Hepatocyte (in vitro differentiated cells): ENCODE measurements at regions not wholly inside any gene's neighbourhood (a gene's known extent, or its start where the extent isn't known, plus 50 kb on each side); places are given as distances from the start of the nearest gene placed in this dataset.
"Not testable (repeated sequence)": the region's sequence is repeated elsewhere in the genome, so short reads cannot be mapped to it uniquely, and the experiment has no call there.

Experiments
- EZH2phosphoT487 ChIP-seq: fragments of 200-600 bp; sonication (generic); IDR thresholded peaks from one replicate; pipeline ENCODE4 v1.6.1; 2018; ENCODE audit warnings: antibody characterized with exemption, mild to moderate bottlenecking, low read depth, moderate library complexity; ENCODE audit not compliant: unreplicated experiment, severe bottlenecking
- TF ChIP-seq, protein P1 (sequence below): fragments of 200-600 bp; sonication (generic); IDR thresholded peaks from 2 replicates; pipeline ENCODE4 v1.5.1; 2016; ENCODE audit warnings: antibody characterized with exemption, mild to moderate bottlenecking; ENCODE audit not compliant: poor library complexity

DNA sequence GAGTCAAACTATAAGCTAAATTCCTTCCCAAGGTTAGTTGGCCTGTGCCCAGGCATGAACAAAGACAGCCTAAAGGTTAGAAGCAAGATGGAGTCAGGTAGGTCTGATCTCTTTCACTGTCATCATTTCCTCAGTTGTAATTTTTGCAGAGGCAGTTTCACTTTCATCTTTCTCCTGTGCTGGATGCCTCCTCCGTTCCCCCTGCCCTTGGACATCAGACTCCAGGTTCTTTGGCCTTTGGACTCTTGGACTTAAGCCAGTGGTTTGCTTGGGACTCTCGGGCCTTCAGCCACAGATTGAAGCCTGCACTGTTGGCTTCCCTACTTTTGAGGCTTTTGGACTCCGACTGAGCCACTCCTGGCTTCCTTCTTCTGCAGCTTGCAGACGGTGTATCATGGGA is 4013.8 kb upstream of the TPTE start:
- TF ChIP-seq, protein P1, sequence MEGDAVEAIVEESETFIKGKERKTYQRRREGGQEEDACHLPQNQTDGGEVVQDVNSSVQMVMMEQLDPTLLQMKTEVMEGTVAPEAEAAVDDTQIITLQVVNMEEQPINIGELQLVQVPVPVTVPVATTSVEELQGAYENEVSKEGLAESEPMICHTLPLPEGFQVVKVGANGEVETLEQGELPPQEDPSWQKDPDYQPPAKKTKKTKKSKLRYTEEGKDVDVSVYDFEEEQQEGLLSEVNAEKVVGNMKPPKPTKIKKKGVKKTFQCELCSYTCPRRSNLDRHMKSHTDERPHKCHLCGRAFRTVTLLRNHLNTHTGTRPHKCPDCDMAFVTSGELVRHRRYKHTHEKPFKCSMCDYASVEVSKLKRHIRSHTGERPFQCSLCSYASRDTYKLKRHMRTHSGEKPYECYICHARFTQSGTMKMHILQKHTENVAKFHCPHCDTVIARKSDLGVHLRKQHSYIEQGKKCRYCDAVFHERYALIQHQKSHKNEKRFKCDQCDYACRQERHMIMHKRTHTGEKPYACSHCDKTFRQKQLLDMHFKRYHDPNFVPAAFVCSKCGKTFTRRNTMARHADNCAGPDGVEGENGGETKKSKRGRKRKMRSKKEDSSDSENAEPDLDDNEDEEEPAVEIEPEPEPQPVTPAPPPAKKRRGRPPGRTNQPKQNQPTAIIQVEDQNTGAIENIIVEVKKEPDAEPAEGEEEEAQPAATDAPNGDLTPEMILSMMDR = not testable (repeated sequence)
- TF ChIP-seq EZH2phosphoT487 = not testable (repeated sequence)
